ENCODE measurements at regions not wholly inside any gene's neighbourhood (a gene's known extent, or its start where the extent isn't known, plus 50 kb on each side); places are given as distances from the start of the nearest gene placed in this dataset.

DNA sequence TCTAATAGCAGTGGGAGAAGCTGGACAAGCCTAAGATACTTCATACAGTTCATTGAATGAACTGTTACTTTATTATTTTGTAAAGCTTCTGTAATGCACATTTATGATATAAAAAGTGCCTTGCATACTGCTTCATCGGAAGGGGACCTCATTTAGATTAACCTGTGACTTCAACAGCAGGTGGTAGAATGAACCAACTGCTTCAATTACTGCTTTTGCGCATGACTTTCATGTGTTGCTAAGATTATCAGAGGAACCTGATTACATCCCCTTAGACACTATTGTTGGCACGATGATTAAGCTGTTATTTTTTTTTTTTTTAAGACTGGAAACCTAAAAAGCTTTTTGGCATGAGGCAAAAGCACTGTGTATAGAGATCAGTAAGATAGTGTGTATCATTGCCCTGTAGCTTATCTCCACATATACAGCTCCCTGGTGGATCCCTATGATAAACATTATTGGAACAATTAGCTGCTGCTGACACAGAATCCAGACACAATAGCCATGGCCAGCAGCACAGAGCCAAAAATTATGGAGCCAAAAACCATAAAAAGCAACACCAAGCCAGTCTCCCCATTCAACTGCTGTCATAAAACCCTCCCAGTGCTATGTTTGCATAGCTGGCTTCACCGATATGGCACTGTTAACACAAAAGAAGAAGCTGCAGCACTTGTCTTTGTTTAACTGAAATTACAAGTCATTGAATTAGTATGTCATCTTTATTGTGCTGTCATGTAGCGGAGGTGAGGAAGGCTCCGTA, 731.6 kb upstream of the MMS22L start:
- TF ChIP-seq TCF4 (CRISPR knock-in tag; IDR thresholded peaks at IDR 0.05; ENCODE audit: borderline replicate concordance) (peak; percentile 85; the same call in 1 of the 2 replicates), ZFP30 (CRISPR knock-in tag; IDR thresholded peaks at IDR 0.05) (no peak), ZC3H10 (CRISPR knock-in tag; IDR thresholded peaks at IDR 0.05) (no peak), SNAI2 (CRISPR knock-in tag; IDR thresholded peaks at IDR 0.05) (no peak)
- TF ChIP-seq, protein P1, sequence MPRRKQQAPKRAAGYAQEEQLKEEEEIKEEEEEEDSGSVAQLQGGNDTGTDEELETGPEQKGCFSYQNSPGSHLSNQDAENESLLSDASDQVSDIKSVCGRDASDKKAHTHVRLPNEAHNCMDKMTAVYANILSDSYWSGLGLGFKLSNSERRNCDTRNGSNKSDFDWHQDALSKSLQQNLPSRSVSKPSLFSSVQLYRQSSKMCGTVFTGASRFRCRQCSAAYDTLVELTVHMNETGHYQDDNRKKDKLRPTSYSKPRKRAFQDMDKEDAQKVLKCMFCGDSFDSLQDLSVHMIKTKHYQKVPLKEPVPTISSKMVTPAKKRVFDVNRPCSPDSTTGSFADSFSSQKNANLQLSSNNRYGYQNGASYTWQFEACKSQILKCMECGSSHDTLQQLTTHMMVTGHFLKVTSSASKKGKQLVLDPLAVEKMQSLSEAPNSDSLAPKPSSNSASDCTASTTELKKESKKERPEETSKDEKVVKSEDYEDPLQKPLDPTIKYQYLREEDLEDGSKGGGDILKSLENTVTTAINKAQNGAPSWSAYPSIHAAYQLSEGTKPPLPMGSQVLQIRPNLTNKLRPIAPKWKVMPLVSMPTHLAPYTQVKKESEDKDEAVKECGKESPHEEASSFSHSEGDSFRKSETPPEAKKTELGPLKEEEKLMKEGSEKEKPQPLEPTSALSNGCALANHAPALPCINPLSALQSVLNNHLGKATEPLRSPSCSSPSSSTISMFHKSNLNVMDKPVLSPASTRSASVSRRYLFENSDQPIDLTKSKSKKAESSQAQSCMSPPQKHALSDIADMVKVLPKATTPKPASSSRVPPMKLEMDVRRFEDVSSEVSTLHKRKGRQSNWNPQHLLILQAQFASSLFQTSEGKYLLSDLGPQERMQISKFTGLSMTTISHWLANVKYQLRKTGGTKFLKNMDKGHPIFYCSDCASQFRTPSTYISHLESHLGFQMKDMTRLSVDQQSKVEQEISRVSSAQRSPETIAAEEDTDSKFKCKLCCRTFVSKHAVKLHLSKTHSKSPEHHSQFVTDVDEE (CRISPR knock-in tag; IDR thresholded peaks at IDR 0.05), result peak; percentile 38; the same call in 1 of the 2 replicates
- no peak; the same call in 2 of the 3 replicates for ATAC-seq

DNA sequence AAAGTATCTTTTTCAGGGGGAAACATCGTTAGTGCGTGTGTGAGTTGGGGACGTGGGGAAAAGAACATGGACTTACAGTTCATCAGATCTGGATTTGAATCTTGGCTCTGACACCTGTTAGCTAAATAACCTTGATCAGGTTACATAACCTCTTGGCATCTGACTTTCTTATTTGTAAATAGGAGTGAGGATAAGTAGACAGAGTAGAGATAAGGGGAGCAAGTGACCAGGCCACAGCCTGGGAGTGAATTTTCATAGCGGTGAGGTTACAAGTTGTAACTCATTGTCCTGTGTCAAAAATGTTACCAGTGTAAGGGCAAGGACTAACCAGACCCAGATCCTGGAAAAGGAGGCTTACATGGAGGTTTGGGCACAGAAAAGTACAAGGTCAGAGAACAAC, 733.5 kb upstream of the MMS22L start:
- TF ChIP-seq GLIS3 (CRISPR knock-in tag; IDR thresholded peaks at IDR 0.05) (no peak), RARB (CRISPR knock-in tag; IDR thresholded peaks at IDR 0.05) (no peak)
- no peak for ATAC-seq

DNA sequence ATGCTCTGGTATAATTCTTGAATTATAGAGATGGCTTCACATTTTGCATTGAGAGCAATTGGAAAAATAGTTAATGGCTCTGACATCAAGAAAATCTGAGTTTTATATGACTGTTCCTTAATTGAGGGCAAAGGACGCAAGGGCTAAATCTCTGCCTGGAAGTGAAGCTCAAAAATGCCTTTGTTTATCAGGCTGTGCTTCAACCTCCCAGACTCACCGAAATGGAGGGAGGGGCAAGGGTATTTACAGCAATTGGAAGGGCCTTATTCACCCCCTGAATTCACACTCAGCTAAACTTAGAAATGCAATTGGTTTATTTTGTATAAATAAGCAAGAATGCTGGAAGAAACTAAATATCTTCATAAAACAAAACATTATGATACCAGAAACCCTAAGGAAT, 737.2 kb upstream of the MMS22L start:
- ATAC-seq, result no peak
- TF ChIP-seq, protein P2, sequence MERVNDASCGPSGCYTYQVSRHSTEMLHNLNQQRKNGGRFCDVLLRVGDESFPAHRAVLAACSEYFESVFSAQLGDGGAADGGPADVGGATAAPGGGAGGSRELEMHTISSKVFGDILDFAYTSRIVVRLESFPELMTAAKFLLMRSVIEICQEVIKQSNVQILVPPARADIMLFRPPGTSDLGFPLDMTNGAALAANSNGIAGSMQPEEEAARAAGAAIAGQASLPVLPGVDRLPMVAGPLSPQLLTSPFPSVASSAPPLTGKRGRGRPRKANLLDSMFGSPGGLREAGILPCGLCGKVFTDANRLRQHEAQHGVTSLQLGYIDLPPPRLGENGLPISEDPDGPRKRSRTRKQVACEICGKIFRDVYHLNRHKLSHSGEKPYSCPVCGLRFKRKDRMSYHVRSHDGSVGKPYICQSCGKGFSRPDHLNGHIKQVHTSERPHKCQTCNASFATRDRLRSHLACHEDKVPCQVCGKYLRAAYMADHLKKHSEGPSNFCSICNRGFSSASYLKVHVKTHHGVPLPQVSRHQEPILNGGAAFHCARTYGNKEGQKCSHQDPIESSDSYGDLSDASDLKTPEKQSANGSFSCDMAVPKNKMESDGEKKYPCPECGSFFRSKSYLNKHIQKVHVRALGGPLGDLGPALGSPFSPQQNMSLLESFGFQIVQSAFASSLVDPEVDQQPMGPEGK (CRISPR knock-in tag; IDR thresholded peaks at IDR 0.05; ENCODE audit: borderline replicate concordance), result no peak
- TF ChIP-seq ZNF70 (CRISPR knock-in tag; IDR thresholded peaks at IDR 0.05), result no peak

DNA sequence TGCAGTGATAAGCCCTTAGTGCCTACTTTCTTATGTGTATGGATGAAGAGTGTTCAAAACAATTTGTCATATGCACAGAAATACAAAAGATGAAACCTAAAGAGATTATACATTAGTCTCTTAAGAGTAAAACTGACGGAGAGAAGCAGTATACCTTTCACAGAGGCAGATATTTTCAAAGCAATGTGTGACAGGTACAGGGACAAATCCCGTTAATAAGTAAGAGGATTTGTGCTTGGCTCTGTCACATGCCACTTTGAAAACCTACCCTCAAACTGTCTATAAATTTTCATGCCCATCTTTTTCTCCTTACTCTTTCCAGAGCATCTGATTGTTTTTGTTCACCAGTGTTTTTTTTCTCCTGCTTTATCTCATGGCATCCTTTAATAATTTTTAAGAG, 741.3 kb upstream of the MMS22L start:
- ATAC-seq, result no peak
- TF ChIP-seq, protein P3, sequence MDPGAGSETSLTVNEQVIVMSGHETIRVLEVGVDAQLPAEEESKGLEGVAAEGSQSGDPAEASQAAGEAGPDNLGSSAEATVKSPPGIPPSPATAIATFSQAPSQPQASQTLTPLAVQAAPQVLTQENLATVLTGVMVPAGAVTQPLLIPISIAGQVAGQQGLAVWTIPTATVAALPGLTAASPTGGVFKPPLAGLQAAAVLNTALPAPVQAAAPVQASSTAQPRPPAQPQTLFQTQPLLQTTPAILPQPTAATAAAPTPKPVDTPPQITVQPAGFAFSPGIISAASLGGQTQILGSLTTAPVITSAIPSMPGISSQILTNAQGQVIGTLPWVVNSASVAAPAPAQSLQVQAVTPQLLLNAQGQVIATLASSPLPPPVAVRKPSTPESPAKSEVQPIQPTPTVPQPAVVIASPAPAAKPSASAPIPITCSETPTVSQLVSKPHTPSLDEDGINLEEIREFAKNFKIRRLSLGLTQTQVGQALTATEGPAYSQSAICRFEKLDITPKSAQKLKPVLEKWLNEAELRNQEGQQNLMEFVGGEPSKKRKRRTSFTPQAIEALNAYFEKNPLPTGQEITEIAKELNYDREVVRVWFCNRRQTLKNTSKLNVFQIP (CRISPR knock-in tag; IDR thresholded peaks at IDR 0.05; ENCODE audit: borderline replicate concordance, low read depth), result no peak
- no peak for TF ChIP-seq OSR1 (CRISPR knock-in tag; IDR thresholded peaks at IDR 0.05)
- TF ChIP-seq, protein P1 (CRISPR knock-in tag; IDR thresholded peaks at IDR 0.05), result no peak
- TF ChIP-seq BACH2 (CRISPR knock-in tag; IDR thresholded peaks at IDR 0.05; ENCODE audit: borderline replicate concordance), result no peak
- TF ChIP-seq GLIS3 (CRISPR knock-in tag; IDR thresholded peaks at IDR 0.05), result no peak
- no peak for TF ChIP-seq ARNTL (CRISPR knock-in tag; IDR thresholded peaks at IDR 0.05; ENCODE audit: borderline replicate concordance, low read depth)
- TF ChIP-seq ESRRG (CRISPR knock-in tag; IDR thresholded peaks at IDR 0.05), result no peak
- TF ChIP-seq ZNF565 (CRISPR knock-in tag; conservative IDR thresholded peaks at IDR 0.05; ENCODE audit: low read depth), result no peak
- no peak for TF ChIP-seq CSDC2 (CRISPR knock-in tag; IDR thresholded peaks at IDR 0.05)
- no peak for TF ChIP-seq RARB (CRISPR knock-in tag; IDR thresholded peaks at IDR 0.05)
- no peak for TF ChIP-seq ZNF70 (CRISPR knock-in tag; IDR thresholded peaks at IDR 0.05)
- TF ChIP-seq ZFP30 (CRISPR knock-in tag; IDR thresholded peaks at IDR 0.05), result no peak

DNA sequence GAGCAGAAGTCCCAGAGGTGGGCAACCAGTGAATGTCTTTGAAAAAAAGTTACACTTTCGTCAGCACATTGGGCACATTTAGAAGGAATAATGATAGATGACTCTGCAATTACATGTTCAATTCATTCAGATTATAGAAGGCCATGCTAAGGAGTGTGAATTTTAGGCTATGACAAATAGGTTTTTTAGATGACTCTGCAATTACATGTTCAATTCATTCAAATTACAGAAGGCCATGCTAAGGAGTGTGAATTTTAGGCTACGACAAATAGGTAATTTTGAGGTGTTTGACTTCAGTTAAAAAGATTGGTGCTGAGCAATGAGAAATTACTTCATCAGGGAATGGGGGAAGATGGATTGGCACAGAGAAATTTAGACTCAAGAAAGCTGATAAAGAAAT, 744.9 kb upstream of the MMS22L start:
- TF ChIP-seq ESRRG (CRISPR knock-in tag; IDR thresholded peaks at IDR 0.05), result no peak
- no peak for TF ChIP-seq CSDC2 (CRISPR knock-in tag; IDR thresholded peaks at IDR 0.05)
- no peak for TF ChIP-seq BACH2 (CRISPR knock-in tag; IDR thresholded peaks at IDR 0.05; ENCODE audit: borderline replicate concordance)
- no peak for TF ChIP-seq ZNF70 (CRISPR knock-in tag; IDR thresholded peaks at IDR 0.05)
- TF ChIP-seq, protein P4, sequence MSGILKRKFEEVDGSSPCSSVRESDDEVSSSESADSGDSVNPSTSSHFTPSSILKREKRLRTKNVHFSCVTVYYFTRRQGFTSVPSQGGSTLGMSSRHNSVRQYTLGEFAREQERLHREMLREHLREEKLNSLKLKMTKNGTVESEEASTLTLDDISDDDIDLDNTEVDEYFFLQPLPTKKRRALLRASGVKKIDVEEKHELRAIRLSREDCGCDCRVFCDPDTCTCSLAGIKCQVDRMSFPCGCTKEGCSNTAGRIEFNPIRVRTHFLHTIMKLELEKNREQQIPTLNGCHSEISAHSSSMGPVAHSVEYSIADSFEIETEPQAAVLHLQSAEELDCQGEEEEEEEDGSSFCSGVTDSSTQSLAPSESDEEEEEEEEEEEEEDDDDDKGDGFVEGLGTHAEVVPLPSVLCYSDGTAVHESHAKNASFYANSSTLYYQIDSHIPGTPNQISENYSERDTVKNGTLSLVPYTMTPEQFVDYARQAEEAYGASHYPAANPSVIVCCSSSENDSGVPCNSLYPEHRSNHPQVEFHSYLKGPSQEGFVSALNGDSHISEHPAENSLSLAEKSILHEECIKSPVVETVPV (CRISPR knock-in tag; IDR thresholded peaks at IDR 0.05), result no peak
- no peak for TF ChIP-seq GLIS3 (CRISPR knock-in tag; IDR thresholded peaks at IDR 0.05)
- no peak for ATAC-seq

Measured in SK-N-SH treated with all-trans-retinoic acid at 6 μM for 48 hours (cell line).